ENCODE measurements at regions not wholly inside any gene's neighbourhood (a gene's known extent, or its start where the extent isn't known, plus 50 kb on each side); places are given as distances from the start of the nearest gene placed in this dataset.

- Mint-ChIP-seq H3K9me3 (no peaks in the 10 kb centered on the region), H3K27me3 (no peaks in the 10 kb centered on the region), H3K27ac (no peak overlapping the region), H3K4me1 (ENCODE audit: low read depth) (no peaks in the 10 kb centered on the region), H3K4me3 (no peak overlapping the region), H3K36me3 (ENCODE audit: low read depth) (no peaks in the 10 kb centered on the region)
- intact Hi-C loops (cut with micrococcal nuclease): no loop called here
- ChIA-PET POLR2A (no interaction called here), CTCF (no interaction called here)
- no peak for DNase-seq
- ATAC-seq: no peak
- TF ChIP-seq CTCF (IDR thresholded peaks at IDR 0.05): no peak
These were observed 416.5 kb downstream of the TAF11L14 start for GRCh38 chr5:18050776-18051175.

GRCh38 chr5:18051953-18052352 is 417.7 kb downstream of the TAF11L14 start:
- no peak for TF ChIP-seq CTCF (IDR thresholded peaks at IDR 0.05)
- DNase-seq (no peak), ATAC-seq (no peak)
- CTCF ChIA-PET: no interaction called here
- Mint-ChIP-seq H3K4me1 (ENCODE audit: low read depth) (no peaks in the 10 kb centered on the region), H3K4me3 (no peak overlapping the region), H3K27ac (no peak overlapping the region), H3K36me3 (ENCODE audit: low read depth) (no peaks in the 10 kb centered on the region), H3K9me3 (no peaks in the 10 kb centered on the region), H3K27me3 (no peaks in the 10 kb centered on the region)
- intact Hi-C loops (cut with micrococcal nuclease): no loop called here
- POLR2A ChIA-PET: no interaction called here

- ChIA-PET POLR2A (no interaction called here), CTCF (no interaction called here)
- TF ChIP-seq CTCF (IDR thresholded peaks at IDR 0.05): no peak
- H3K27ac Mint-ChIP-seq: no peak overlapping the region
- no peaks in the 10 kb centered on the region for H3K36me3 Mint-ChIP-seq (ENCODE audit: low read depth)
- DNase-seq (no peak), ATAC-seq (no peak)
- intact Hi-C loops (cut with micrococcal nuclease): no loop called here
- no peaks in the 10 kb centered on the region for H3K4me1 Mint-ChIP-seq (ENCODE audit: low read depth)
- H3K9me3 Mint-ChIP-seq: no peaks in the 10 kb centered on the region
- no peaks in the 10 kb centered on the region for H3K27me3 Mint-ChIP-seq
- no peak overlapping the region for H3K4me3 Mint-ChIP-seq
These were observed 418.3 kb downstream of the TAF11L14 start for GRCh38 chr5:18052569-18052968.

GRCh38 chr5:18057725-18058124 is 423.5 kb downstream of the TAF11L14 start:
- peaks cover 3% of the 10 kb centered on the region for H3K9me3 Mint-ChIP-seq
- H3K36me3 Mint-ChIP-seq (ENCODE audit: low read depth): no peaks in the 10 kb centered on the region
- DNase-seq (no peak), ATAC-seq (no peak)
- CTCF ChIA-PET: no interaction called here
- no peak overlapping the region for H3K4me3 Mint-ChIP-seq
- H3K27ac Mint-ChIP-seq: no peak overlapping the region
- H3K4me1 Mint-ChIP-seq (ENCODE audit: low read depth): no peaks in the 10 kb centered on the region
- no peak for TF ChIP-seq CTCF (IDR thresholded peaks at IDR 0.05)
- POLR2A ChIA-PET: no interaction called here
- intact Hi-C loops (cut with micrococcal nuclease): no loop called here
- H3K27me3 Mint-ChIP-seq: no peaks in the 10 kb centered on the region

GRCh38 chr5:18067615-18068014 is 433.4 kb downstream of the TAF11L14 start:
- POLR2A ChIA-PET: no interaction called here
- CTCF ChIA-PET: no interaction called here
- Mint-ChIP-seq H3K9me3 (peaks cover 4% of the 10 kb centered on the region), H3K4me1 (ENCODE audit: low read depth) (no peaks in the 10 kb centered on the region), H3K27ac (no peak overlapping the region), H3K27me3 (no peaks in the 10 kb centered on the region), H3K36me3 (ENCODE audit: low read depth) (no peaks in the 10 kb centered on the region), H3K4me3 (no peak overlapping the region)
- intact Hi-C loops (cut with micrococcal nuclease): no loop called here
- no peak for TF ChIP-seq CTCF (IDR thresholded peaks at IDR 0.05)
- DNase-seq (no peak), ATAC-seq (no peak)

Measured in activated CD8-positive, alpha-beta T cell treated with anti-CD3 and anti-CD28 coated beads for 36 hours (primary cell).